Spleen (tissue), 7 donors: ENCODE measurements at regions not wholly inside any gene's neighbourhood (a gene's known extent, or its start where the extent isn't known, plus 50 kb on each side); places are given as distances from the start of the nearest gene placed in this dataset.

Source experiments
- CTCF ChIP-seq, 11 experiments: fragments of 200-600 bp in 7 of 11; fragments of 450-650 bp in 4 of 11; sonication (generic) in 4 of 11; IDR thresholded peaks in 8 of 11; conservative IDR thresholded peaks in 3 of 11; 1 replicate in 7 of 11; 2 replicates in 4 of 11; pipeline versions ENCODE4 v1.4.0 to v1.8.0; 2016 to 2021; ENCODE audit warnings: antibody characterized with exemption in 11 of 11, inconsistent platforms in 4 of 11, mild to moderate bottlenecking in 1 of 11
- POLR2A ChIP-seq, 3 donors: fragments of 450-650 bp; IDR thresholded peaks; one replicate each; pipeline ENCODE4 v1.5.1; 2017; ENCODE audit warnings: antibody characterized with exemption in 3 of 3, mild to moderate bottlenecking in 1 of 3
- donor health status: DM: no; HTN: no; CAD: no; lungs with moderate emphysema.
- donor health status: DM: no; HTN: no; CAD: no.
- donor health status: DM: no; HTN: no; CAD: no.

- TF ChIP-seq POLR2A (IDR thresholded peaks at IDR 0.05), result no peak
- TF ChIP-seq CTCF (IDR thresholded peaks at IDR 0.05 in 8 of 11, conservative IDR thresholded peaks at IDR 0.05 in 3 of 11), result no peak
These were observed 385.5 kb upstream of the ANO5 start for GRCh38 chr11:21807350-21807749.
